NCI-H146 treated with DMSO at 0.1 percent for 48 hours (cell line): ENCODE measurements at regions not wholly inside any gene's neighbourhood (a gene's known extent, or its start where the extent isn't known, plus 50 kb on each side); places are given as distances from the start of the nearest gene placed in this dataset.

Source experiments
- DNase-seq: peaks from one replicate; lab custom pipeline; 2025; ENCODE audit not compliant: unreplicated experiment; lab: John Stamatoyannopoulos, UW

- no peak for DNase-seq
Observed at GRCh38 chr10:4100380-4100779, 315.4 kb upstream of the KLF6 start.

DNA sequence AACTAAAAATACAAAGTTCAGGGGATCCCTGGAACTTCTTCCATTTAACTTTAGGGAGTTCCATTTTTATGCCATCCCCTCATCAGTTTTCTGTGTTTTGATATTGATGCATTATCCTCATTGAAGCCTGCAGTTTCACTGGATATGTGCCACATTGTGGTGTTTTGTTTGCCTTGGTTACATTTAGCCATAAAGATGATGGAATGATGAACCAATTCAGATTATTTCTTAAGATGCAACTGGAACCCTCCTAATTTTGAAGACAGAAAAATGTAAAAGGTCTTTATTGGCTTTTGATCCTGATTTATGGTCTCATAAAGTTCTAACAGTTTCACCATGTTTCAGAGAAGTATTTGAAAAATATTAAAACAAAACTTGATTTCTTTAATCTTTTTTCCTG, 314.2 kb upstream of the KLF6 start:
- DNase-seq: no peak

DNA sequence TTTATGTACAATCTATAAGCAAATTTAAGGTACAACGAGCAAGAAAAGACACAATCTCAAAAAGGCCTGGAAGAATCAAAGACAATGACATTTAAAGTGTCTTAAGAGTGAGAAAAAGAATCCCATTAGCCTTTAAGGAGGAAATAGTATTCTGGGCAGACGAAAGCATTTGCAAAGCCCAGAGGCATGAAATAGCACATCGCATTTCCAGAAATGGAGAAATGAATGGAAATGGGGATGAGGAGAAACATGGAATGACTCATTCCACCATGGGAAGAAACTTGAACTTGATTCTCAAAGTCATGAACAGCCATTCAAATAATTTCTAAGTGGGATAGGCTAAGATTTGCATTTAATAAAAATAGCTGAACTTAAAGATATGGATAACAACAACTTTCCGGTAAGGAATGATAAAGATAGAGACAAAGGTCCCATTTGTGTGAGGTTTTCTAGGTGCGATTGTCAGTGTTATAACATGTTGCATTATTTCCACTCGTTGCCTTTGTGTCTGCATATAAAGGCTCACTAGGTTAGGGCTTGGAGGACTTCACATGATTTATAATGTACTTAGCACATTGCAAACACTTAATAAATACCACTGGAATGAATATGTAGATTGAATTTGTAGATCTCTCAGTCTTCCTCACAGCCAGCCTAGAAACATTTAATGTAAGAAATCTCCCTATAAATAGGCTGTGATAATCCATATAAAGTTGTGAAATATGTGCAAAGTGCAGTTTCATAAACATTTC, 310.3 kb upstream of the KLF6 start:
- DNase-seq: no peak

- DNase-seq: no peak
Observed at GRCh38 chr10:4094751-4095150, 309.7 kb upstream of the KLF6 start.

DNA sequence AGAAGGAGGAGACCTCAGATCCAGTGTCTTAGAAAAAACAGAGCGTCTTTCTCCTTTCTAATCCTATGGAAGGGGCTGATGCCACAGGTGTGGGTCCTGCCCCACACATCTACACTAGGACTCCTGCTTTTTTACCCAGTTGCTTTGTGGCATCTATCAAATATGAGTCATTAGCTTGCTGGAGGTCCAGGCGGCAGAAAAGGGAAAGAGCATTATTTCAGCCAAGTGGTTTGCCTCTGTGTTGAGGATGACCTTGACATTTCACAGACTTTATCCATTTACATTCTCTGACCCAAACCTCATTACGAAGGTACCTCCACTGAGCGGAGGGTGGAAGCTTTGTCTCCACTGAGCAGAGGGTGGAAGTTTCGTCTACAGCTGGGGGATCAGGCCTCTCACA, 308.4 kb upstream of the KLF6 start:
- no peak for DNase-seq

DNA sequence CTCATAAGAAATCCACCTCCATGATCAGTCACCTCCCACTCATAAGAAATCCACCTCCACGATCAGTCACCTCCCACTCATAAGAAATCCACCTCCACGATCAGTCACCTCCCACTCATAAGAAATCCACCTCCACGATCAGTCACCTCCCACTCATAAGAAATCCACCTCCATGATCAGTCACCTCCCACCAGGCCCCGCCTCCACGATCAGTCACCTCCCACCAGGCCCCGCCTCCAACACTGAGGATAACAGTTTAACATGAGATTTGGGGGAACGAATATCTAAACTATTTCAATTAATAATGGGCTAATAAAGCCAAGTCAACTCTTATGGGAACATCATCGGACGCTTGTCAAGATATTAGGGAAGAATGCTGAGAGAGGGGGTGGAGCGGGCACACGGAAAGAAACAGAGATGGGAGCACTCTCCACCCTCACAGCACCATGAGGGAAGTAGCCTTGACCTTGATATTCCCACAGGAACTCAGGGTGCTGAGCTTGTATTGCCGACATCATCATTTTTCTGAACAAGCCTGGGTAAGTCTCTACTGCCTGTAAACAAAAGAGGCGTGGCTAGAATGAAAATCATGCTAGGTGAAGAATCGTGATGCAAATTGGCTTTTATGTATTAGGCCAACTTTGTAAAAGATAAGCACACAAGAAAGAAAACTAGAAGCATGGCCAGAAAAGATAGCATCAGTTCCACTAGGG, 303.5 kb upstream of the KLF6 start:
- DNase-seq: no peak

DNA sequence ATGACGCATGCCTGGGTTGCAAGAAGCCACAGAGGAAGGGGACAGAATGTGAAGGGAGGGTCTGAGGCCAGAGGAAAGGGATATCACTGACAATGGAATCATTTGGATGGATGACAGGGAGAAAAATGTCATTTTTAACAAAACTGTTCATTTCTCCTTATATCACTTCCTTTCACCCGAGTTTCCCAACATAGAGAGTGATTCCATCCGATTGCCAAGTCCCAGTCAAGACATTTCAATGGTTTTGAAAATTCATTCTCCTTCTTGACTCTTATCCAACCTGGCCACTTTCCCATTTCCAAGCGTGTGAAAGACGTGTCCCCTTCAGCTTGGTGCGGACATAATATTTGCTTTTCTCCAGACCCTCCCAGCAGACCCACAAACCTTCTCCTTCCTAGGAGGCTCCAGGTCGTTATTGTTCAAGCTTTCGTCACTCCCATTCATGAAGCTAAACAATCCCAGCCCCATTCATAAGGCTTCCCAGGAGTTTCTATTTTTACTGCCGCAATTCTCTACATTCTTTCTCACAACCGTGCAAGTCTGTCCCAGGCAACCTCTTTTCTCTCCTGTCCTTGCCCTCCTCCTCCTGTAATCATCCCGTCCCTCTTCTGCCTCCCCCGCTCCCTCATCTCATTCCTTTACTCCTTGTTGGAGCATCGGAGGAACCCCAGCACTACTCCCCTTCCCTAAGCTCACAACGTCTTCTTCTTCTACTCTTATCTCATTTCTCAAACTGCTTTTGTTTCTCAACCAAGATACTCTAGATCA, 301.3 kb upstream of the KLF6 start:
- DNase-seq: no peak

GRCh38 chr10:4083509-4084003, 298.5 kb upstream of the KLF6 start:
- no peak for DNase-seq

DNA sequence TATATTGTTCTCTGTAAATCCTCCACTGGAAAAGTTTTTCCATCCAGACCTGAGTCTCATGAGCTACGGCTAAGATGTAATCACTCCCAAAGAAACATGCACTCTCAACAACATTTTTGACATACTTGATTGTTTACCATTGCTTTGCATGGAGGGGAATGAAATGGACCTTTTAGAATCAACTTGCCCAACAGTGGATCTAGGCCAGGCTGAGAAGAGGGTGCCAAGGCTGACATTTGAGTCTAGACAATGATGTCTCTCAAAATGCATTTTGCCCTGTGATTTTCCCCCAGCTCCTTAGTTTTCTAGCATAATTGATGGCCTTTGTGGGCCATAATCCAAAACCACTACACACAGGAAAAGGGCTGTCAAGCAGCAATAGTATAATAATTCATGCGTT, 297.9 kb upstream of the KLF6 start:
- no peak for DNase-seq

DNA sequence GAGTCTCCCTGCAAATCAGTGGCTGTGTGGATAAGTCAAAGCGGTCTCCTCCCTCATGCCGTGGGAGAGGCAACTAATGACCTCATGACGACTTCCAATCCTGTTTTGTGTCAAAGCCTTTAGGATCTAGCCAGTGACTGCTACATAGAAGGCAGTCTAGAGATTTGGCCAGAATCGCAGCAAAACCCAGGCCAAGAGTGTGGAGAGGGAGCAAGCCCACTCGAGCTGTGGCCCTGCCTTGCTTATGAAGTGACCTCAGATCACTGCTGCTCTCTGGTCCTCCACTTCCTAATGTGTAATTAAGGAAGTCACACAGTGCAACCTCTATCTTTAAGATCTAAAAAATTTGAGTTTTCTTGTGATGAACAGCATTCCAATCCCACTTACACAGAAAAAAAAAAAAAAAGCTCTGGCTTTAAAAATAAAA, 296.7 kb upstream of the KLF6 start:
- DNase-seq: no peak

- DNase-seq: no peak
Observed at GRCh38 chr10:4080225-4080805, 295.3 kb upstream of the KLF6 start.

- DNase-seq: no peak
Observed at GRCh38 chr10:4079803-4080202, 294.8 kb upstream of the KLF6 start.

- no peak for DNase-seq
Observed at GRCh38 chr10:4077804-4078203, 292.8 kb upstream of the KLF6 start.

DNA sequence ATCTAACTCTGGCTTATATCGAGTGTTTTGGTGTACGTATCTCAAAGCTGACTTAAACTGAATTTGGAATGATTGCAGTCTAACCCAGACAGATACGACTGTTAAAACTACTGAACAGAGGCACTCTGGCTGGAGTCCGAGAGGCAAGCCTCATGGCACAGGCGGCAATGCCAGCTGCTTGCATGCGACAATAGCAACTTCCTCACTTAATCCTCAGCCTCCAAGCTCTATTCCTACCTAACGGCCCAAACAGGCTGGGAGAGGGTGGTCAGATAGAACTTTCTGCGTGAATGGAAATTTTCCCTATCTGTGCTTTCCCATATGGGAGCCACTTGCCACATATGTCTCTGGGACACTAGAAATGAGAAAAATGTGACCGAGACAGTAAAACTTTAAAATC, 292.0 kb upstream of the KLF6 start:
- no peak for DNase-seq

GRCh38 chr10:4075443-4075842, 290.4 kb upstream of the KLF6 start:
- no peak for DNase-seq

DNA sequence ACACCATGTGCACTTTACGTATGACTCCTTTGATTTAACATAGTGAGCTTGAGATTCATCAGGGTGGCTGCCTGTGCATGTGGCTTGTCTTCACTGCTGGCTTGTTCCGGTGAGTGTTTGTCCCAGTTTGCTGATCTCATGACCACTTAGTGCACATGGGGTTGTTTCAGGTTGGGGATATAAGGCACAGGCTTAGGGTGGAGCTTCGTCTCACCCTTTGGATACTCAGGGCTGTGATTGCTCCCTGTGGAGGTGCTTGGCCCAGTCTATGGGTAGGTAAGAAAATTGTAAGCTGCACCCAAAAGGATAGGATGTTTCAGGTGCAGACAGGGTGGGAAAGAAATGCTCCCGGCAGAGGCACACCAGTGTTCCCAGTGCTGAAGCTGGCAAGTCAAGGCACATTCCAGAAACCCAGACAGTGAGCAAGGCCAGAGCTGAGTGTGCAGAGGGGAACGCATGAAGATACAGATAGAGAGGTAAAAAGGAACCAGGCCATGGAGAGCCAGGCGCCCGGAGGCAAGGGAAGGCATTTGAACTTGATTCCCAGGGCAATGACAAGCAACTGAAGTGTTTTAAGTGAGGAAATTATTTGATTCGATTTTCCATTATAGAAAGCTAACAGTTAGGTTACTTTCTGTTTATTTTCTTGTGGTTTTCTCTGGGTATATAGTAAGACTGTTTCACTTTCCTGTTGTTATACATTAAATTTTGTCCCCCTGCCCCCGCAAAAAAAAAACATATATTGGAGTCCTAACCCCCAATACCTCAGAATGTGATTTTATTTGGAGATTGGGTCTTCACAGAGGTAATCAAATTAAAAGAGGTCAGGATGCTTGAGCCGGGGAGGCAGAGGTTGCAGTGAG, 289.8 kb upstream of the KLF6 start:
- DNase-seq: no peak

GRCh38 chr10:4073912-4074311, 288.9 kb upstream of the KLF6 start:
- DNase-seq: no peak

GRCh38 chr10:4070921-4071660, 286.1 kb upstream of the KLF6 start:
- DNase-seq: no peak

- DNase-seq: no peak
Observed at GRCh38 chr10:4070184-4070583, 285.2 kb upstream of the KLF6 start.

- no peak for DNase-seq
Observed at GRCh38 chr10:4069491-4069890, 284.5 kb upstream of the KLF6 start.
